SK-N-DZ (cell line): ENCODE measurements at regions not wholly inside any gene's neighbourhood (a gene's known extent, or its start where the extent isn't known, plus 50 kb on each side); places are given as distances from the start of the nearest gene placed in this dataset.
"Not testable (repeated sequence)": the region's sequence is repeated elsewhere in the genome, so short reads cannot be mapped to it uniquely, and the experiment has no call there.

Experiments
- DNase-seq: peaks from one replicate; pipeline ENCODE4 v3.0.0-alpha.2; 2015; ENCODE audit warnings: low spot score

DNA sequence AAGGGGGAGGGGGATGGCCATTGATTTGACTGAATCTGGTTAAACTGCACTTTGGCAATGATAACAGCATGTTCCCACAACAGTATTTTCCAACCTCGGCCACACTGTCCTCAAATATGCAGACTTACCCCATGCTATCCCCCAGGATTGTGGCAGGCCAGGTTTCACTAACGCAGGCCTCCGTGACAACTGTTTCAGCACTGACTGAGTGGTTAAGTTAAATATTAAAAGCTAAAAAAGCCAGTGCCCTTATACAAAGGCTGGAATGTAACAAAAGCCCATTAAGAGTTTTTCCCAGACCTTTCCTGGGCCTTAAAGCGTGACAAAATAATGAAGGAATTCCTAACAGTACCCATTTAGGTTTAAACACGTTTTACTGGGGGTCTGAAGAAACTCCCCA lies 202.9 kb downstream of the USP25 start:
- DNase-seq, result no peak

DNA sequence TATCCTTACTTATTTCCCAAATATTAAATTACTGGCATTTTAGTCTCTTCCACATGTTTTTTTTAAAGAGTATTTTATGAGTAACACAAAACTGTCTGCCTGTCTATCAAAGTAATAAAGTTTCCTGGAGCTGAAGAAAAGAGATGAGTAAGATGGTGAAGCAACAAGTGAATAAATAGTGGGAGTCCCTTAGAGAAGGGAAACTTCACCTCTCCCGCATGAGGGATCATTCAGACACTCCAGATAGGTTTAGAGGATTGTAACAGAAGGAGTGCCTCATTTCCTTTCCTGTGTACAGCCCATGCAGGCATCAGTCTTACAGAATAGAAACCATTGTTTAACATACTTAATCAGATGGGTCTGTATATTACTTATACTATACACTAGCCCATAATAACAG lies 205.7 kb downstream of the USP25 start:
- DNase-seq, result no peak

DNA sequence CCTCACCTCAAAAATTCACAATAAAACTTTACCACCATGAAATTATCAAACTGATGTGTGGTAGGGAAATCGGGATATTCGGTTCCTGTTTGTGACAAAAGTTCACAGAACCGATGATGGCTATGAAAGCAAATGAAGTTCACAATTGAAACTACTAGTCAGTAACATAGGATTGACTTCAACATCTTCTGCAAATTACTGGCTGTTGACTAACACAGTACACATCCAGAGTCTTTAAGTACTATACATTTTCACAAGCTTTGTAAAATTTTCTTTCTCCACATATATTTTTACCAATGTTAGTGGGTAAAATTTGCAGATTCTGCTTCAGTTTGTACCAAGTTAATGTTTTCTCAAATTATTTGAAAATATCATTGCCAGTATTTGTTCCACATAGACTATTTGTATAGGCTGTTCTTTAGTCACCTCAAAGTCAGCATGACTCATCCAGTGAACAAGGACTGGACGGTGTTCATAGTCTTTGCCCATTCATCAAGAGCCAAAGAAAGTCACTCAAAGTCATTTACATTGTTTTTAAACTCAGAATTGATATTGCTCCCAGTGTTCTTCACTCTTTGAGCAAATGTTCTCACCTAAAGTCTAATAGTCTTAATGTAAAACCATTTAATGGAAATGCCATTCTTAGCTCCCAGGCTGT lies 213.4 kb downstream of the USP25 start:
- no peak for DNase-seq

DNA sequence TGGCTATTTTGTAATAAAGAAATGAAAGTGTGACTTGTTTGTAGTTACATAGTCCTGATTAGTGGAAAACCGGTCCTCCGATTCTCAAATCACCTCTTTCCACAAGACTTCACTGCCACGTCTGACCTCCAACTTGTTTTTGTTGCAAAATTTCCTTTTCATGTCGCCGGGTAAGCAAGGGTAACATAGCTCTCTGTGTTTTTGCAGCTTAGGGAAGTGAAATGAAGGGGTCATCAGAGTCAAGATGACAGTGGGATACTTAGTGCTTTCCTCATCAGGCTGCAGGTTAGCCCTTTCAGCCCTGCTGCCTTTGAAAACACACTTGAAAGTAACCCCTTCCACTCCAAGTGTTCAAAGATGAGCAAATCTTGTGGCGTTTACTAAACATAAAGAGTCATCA lies 217.9 kb downstream of the USP25 start:
- DNase-seq, result no peak

DNA sequence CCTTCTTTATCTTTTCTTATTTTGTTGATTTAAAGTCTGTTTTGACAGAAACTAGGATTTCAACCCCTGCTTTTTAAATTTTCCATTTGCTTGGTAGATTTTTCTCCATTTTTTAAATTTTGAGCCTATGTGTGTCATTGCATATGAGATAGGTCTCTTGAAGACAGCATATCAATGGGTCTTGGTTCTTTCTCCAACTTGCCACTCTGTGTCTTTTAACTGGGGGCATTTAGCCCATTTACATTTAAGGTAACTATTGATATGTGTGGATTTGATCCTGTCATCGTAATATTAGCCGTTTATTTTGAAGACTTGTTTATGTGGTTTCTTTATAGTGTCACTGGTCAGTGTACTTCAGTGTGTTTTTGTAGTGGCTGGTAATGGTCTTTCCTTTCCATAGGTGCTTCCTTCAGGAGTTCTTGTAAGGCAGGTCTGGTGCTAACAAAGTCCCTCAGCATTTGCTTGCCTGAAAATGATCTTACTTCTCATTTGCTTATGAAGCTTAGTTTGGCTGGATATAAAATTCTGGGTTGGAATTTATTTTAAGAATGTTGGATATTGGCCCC lies 223.9 kb downstream of the USP25 start:
- DNase-seq, result no peak

DNA sequence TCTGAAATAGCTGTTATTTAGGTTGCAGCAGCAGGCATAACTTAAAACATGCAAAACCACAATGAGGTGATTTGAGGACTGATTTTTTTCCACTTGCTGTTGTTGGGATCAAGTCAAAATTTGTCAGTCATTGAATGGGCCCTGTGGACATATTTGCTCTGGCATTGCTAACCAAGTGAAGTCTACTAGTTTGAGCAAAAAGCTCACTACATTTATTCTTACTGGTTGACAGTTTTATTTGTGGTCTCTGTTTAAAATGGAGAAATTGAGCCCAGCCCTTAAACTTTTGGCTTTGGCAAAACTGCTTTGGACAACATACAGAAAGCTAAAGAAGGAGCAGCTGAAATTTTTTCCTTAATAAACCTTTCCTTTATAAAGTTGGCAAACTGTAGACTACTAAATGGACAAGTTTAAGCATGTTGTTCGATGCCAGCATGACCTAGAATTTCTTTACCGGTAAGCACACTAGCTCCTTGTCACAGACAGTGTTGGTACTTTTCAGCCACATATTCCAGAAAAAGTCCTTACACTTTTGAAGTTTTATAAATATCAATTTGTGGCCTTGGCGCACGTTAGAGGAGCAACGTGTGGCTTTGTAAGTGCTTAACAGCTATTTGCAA lies 234.6 kb downstream of the USP25 start:
- no peak for DNase-seq

DNA sequence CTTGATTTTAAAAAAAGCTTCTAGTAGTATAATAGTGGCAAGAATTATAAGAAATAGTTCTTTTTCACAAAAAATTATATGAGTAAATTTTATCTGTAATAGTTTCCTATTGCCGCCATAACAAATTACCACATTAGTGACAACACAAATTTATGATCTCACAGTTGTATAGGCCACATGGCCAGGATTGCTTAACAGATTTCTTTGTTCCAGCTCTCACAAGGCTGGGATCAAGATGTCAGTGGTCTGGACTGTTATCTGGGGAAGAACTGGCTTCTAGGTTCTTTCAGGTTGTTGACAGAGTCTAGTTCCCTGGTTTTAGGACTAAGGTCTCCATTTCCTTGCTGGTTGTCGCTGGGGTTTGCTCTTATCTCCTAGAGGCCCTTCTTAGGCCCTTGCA lies 236.4 kb downstream of the USP25 start:
- peak; percentile 86 for DNase-seq

DNA sequence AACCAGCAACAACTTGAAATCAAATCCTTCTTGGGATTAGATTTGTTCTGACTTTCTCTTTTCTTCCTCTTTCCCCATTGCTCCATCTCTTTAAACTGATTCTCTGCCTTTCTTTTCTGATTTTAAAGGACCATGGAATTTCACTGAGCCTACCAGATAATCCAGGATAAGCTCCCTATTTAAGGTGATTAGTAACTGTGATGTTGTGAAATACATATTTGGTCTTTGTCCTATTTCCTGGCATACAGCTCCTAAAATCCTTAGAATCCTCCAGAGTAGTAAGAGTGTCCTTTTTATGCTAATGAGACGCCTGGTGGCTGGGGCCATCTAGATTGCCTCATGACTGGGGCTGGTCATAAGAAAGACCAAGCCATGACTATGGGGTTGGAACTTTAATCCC lies 236.9 kb downstream of the USP25 start:
- no peak for DNase-seq

DNA sequence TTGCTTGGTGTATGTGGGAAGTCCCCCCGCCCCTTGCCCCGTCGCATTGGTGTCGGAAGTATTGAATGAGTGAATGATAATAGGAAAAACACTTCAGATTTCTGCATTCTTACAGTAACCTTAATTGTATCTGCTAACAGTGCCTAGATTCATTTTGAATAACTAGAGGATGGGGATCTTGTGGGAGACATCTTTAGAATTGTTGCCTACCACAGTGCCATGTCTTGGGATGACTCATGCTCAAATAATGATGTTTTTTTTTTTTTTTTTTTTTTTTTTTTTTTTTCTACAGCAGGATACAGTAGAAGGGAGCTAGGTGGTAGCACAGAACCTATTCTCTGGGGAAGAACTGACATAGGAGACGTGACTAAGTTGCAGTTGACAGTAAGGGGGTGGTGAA lies 237.9 kb downstream of the USP25 start:
- DNase-seq, result no peak

DNA sequence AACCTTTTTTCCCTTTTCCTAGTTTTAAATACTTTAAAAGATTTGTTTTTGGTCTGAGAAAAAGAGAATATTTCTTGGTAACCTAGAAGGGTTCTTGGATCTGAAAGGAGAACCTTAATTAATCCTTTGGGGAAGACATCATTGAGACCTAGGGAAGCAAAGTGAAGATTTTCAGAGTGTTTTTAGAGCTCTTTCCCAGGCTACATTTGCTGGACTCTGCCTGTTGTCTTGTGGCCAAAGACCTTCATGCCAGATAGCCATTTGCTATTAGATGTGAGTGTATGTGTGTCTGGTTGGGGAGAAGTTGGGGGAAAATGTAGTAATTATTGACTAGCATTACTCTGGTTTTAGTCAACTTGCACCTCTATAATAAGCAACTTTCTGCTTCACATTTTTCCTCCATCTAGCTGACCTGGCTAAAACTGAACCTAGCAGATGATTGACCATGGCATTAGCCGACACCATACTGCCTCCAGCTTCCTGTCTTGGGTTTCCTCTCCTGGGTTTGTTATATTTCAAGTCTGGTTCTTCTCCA lies 239.1 kb downstream of the USP25 start:
- no peak for DNase-seq

DNA sequence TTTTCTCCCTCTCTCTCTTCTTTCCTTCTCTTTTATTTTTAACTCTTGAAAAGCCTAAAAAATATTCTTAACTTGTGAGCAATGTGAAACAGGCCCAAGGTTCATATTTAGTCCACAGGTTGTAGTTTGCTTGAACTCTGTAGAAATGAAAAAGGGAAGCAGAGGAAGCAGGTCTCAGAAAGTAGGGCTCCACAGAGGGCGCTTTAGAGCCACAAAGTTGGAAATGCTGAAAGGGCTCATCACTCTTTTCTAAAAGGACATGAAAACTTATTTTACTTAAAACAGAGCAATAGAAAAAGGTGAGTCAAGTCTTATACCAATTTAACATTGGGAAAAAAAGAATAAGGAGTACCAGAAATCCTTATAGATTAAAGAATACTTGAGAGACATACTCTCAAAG lies 247.0 kb downstream of the USP25 start:
- no peak for DNase-seq

DNA sequence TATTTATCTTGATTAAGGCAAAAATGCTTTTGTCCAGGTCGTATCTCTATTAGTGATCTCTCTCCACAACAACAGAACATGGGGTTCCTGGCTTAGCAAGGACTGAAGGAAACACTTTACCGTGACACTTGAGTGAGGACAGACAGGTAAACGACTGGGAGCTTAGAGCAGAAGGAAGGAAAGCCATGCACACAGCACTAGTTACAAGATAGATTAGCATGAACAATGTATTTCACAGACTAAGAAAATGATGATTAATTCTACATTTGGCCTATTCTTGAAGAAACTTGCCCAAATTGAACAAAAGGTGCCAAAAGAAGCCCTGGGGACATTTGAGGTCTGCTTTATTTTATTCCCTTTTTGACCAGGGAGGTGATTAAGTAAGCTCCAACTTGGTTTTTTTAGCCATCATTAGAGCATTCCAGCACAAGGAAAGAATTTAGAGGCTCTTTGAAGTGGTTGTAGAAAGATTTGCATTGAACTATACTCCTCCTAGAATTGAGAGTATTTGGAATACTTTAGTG lies 248.5 kb downstream of the USP25 start:
- DNase-seq, result peak; percentile 21

DNA sequence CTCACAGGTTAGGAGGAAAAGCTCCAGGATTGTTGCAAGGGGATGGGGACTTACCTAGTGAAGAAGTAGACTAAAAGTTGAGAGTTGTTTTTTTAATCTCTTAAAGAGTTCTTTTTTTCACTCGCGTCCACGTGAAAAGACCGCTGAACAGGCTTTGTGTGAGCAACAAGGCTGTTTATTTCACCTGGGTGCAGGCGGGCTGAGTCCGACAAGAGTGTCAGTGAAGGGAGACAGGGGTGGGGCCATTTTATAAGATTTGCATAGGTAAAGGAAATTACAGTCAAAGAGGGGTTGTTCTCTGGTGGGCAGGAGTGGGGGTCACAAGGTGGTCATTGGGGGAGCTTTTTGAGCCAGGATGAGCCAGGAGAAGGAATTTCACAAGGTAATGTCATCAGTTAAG lies 249.7 kb downstream of the USP25 start:
- not testable (repeated sequence) for DNase-seq

DNA sequence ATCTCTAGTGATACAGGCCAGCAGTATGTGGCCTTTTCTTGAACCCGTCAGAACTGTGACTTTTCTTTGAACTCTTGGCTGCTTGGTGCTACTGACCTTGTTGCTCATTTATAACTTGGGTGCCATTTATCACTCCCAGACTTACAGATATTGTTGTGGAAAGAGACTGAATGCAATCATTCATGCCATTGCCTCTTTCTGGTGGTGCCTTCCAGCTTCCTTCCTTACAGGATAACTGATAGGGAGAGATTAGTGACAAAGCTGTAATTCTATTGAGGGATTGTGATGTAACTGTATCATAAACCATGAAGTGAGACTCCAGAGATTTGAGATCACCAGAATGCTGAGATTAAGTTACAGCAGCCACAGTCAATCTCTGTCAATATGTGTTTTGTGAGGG lies 256.5 kb downstream of the USP25 start:
- DNase-seq, result peak; percentile 50

DNA sequence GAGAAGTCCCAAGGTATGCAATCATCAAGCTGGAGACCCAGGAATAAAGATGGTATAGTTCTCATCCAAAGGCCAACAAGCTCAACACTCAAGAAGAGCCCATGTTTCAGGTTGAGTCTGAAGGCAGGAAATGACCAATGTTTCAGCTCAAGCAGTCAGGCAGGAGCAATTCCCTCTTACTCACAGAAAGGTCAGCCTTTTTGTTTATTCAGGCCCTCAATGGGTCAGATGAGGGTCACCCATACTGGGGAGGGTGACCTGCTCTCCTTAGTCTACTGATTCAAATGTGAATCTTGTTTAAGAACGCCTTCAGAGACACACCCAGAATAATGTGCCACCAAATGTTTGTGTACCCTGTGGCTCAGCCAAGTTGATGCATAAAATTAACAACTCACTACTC lies 262.4 kb downstream of the USP25 start:
- no peak for DNase-seq

DNA sequence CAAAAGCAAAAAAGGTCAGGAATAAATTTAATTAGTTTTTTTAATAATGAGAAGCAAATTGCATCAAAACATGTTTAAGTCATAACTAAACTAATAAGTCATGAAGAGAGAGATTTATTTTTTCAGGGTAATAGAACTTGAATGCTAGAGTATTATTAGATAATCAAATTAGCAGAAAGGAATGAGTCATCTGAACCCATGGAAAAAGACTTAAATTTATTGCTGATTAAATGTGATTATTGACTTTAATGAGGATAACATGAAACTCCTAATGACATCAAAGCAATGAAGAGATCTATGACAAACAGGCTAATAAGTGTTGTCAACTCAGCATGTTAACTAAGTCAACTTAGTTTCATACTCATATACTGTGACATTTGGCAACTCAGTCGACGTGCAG lies 264.2 kb downstream of the USP25 start:
- DNase-seq, result no peak

DNA sequence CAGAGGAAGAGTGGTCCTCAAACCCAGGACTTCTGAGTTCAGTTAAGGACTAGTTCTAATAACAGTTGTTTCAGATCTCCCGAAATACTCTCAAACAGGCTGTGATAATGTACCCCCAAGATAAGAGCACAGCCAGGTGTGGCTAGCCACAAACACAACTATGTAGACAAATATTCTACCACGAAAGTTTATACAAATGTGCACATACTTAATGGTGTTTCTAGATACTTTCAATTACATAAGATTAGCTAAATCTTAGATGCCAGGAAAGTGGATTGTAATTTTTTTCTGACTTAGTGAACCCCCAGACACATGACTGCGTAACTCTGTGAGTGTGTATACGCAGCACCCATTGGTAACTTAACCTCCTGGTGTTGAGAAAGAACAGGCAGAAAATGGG lies 270.0 kb downstream of the USP25 start:
- DNase-seq, result no peak

DNA sequence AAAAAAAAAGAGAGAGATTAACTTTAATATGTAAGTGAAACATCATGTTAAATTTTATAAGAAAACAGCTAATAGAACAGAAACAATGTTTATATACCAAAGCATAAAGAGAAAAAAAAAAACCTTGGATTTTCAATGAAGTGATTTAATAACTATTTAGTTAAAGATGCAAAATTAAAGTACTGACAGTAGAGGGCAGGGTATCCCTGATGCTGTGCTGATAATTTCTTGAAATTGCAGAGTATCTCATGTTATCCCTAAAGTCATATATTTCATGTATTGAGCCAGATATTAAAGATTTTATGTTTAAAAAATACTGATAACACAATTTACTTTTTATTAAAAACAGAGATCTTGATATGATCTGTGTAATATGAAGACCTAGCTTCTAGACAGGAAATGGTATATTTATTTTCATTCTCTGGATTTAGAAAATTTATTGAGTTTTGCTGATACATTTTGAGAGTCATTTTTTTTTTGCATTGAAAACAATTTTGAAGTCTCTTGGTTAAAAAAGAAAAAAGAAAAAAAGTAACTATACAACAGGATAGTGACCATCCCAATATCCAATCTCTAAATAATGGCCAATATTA lies 273.2 kb downstream of the USP25 start:
- DNase-seq, result no peak

DNA sequence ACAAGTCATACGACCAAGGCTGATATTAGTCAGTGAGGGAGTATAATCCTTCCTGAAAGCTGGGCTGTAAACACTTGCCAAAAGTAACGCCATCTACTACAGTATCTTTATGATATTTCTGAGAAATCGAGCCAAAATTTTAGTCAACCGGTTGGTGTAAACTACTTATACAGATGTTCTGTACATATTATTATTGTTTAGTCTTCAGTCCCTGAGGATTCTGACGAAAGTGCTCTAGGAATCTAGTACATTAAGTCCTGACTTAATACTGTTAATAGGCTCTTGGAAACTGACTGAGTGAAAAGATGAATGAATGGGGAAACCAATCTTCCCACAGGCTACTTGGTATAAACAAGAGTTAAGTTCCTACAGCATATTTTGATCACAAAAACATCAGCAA lies 274.3 kb downstream of the USP25 start:
- no peak for DNase-seq

DNA sequence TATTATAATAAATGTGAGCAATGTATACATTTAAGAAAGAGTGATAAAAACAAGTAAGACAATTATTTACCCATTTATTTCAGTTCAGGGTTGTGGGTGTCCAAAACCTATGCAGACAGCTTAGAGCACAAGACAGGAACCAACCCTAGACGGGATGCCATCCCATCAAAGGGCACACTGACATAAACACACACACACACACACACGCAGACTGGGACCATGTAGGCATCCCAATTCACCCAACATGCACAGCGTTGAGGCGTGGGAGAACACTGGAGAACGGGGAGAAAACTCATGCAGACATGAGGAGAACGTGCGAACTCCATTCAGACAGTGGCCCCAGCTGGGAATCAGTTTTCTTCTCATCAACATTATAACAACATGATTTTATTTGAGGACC lies 274.7 kb downstream of the USP25 start:
- DNase-seq, result no peak

DNA sequence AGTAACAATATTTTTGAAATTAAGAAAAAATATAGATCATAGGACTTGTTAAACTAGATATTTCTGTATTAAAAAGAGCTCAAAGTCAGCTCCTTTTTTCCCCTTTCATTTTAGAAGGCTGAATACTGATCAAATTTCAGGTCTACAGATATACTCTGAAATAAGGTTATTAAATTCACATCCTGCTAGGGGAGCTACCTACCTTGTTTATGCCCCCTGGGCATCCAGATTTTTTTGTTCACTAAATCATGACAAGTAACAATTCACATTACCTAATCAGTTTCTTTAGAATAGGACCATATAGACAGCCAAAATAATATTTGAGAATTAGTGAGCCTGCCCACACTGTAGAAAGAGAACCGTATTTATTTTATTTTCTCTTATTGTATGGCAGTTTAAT lies 276.2 kb downstream of the USP25 start:
- no peak for DNase-seq

DNA sequence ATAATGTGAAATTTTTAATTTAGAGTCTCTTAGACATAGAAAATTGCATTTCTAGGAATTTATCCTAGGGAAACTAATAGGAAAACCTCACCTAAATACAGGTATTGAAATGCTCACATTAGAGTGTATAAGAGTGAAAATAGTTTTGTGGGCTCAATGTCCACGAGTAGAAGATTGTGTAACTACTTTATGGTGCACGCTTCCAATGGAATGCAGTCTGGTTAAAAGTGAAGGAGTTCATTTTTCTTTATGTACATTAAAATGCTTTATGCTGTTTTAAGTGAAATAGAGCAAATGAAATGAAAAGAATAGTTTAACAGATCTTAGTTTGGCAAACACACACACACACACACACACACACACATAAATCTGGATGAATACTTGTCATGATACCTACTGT lies 278.2 kb downstream of the USP25 start:
- DNase-seq, result no peak

DNA sequence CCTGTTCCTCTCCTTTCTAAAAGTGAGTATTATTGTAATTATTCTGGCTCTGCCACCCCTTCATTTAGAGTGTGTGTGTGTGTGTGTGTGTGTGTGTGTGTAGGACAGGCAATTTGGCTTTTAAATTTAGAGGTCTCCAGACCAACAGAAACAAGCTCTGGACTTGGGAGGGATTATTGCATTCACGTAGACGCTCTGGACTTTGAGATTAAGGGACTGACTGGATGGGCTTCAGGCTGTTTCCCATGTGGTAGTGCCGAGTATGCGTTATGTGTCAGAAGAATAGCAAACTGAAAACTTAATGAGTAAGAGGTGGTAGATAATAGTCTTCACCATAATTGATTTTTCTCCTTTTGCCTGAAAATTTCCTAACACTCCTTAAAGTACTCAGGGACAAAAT lies 281.9 kb downstream of the USP25 start:
- no peak for DNase-seq
